ENCODE measurements at regions not wholly inside any gene's neighbourhood (a gene's known extent, or its start where the extent isn't known, plus 50 kb on each side); places are given as distances from the start of the nearest gene placed in this dataset.

- no peaks in the 10 kb centered on the region for H3K36me3 ChIP-seq (ENCODE audit: control insufficient read depth in 2 of 2, insufficient read depth in 2 of 2, low read length in 1 of 2)
- WGBS, 2 donors = 75 to 84% methylated on average over 5 to 7 of the region's 7 CpGs
Measured at GRCh38 chr1:30399026-30399425, 324.4 kb downstream of the MATN1 start.

GRCh38 chr1:30397576-30397975 lies 325.8 kb downstream of the MATN1 start:
- no peaks in the 10 kb centered on the region for H3K4me1 ChIP-seq (ENCODE audit: control insufficient read depth in 2 of 2, insufficient read depth in 2 of 2, low read length in 1 of 2)
- WGBS, 2 donors = 84 to 89% methylated on average over 6 of the region's 6 CpGs
- no peaks in the 10 kb centered on the region for H3K27me3 ChIP-seq (ENCODE audit: control insufficient read depth in 1 of 2, insufficient read depth in 2 of 2, low read length in 2 of 2)
- no peak overlapping the region for H3K27ac ChIP-seq (ENCODE audit: low read depth in 2 of 2, low read length in 1 of 2)
- no peaks in the 10 kb centered on the region for H3K36me3 ChIP-seq (ENCODE audit: control insufficient read depth in 2 of 2, insufficient read depth in 2 of 2, low read length in 1 of 2)
- H3K9me3 ChIP-seq (ENCODE audit: control insufficient read depth in 2 of 2, insufficient read depth in 1 of 2, low read depth in 1 of 2, low read length in 1 of 2) = no peaks in the 10 kb centered on the region
- H3K4me3 ChIP-seq (ENCODE audit: low read depth in 1 of 2, low read length in 2 of 2) = no peak overlapping the region

More at GRCh38 chr1:30399026-30399425, 324.4 kb downstream of the MATN1 start:
- H3K9me3 ChIP-seq (ENCODE audit: control insufficient read depth in 2 of 2, insufficient read depth in 1 of 2, low read depth in 1 of 2, low read length in 1 of 2) = no peaks in the 10 kb centered on the region
- no peak overlapping the region for H3K27ac ChIP-seq (ENCODE audit: low read depth in 2 of 2, low read length in 1 of 2)
- H3K27me3 ChIP-seq (ENCODE audit: control insufficient read depth in 1 of 2, insufficient read depth in 2 of 2, low read length in 2 of 2) = no peaks in the 10 kb centered on the region
- no peak overlapping the region for H3K4me3 ChIP-seq (ENCODE audit: low read depth in 1 of 2, low read length in 2 of 2)
- no peaks in the 10 kb centered on the region for H3K4me1 ChIP-seq (ENCODE audit: control insufficient read depth in 2 of 2, insufficient read depth in 2 of 2, low read length in 1 of 2)

- Histone ChIP-seq H3K4me1 (ENCODE audit: control insufficient read depth in 2 of 2, insufficient read depth in 2 of 2, low read length in 1 of 2) (no peaks in the 10 kb centered on the region), H3K27me3 (ENCODE audit: control insufficient read depth in 1 of 2, insufficient read depth in 2 of 2, low read length in 2 of 2) (no peaks in the 10 kb centered on the region), H3K36me3 (ENCODE audit: control insufficient read depth in 2 of 2, insufficient read depth in 2 of 2, low read length in 1 of 2) (no peaks in the 10 kb centered on the region), H3K9me3 (ENCODE audit: control insufficient read depth in 2 of 2, insufficient read depth in 1 of 2, low read depth in 1 of 2, low read length in 1 of 2) (no peaks in the 10 kb centered on the region), H3K27ac (ENCODE audit: low read depth in 2 of 2, low read length in 1 of 2) (no peak overlapping the region), H3K4me3 (ENCODE audit: low read depth in 1 of 2, low read length in 2 of 2) (no peak overlapping the region)
- WGBS, 2 donors = 92 to 96% methylated on average over 2 of the region's 2 CpGs
Measured at GRCh38 chr1:30395631-30396030, 327.8 kb downstream of the MATN1 start.

GRCh38 chr1:30388386-30388785 lies 335.0 kb downstream of the MATN1 start:
- no peaks in the 10 kb centered on the region for H3K27me3 ChIP-seq (ENCODE audit: control insufficient read depth in 1 of 2, insufficient read depth in 2 of 2, low read length in 2 of 2)
- no peak overlapping the region for H3K27ac ChIP-seq (ENCODE audit: low read depth in 2 of 2, low read length in 1 of 2)
- H3K4me1 ChIP-seq (ENCODE audit: control insufficient read depth in 2 of 2, insufficient read depth in 2 of 2, low read length in 1 of 2) = no peaks in the 10 kb centered on the region
- H3K4me3 ChIP-seq (ENCODE audit: low read depth in 1 of 2, low read length in 2 of 2) = no peak overlapping the region
- no peaks in the 10 kb centered on the region for H3K36me3 ChIP-seq (ENCODE audit: control insufficient read depth in 2 of 2, insufficient read depth in 2 of 2, low read length in 1 of 2)
- H3K9me3 ChIP-seq (ENCODE audit: control insufficient read depth in 2 of 2, insufficient read depth in 1 of 2, low read depth in 1 of 2, low read length in 1 of 2) = no peaks in the 10 kb centered on the region
- 71 to 79% methylated on average over 4 of the region's 4 CpGs for WGBS, 2 donors

GRCh38 chr1:30386156-30386926 lies 337.0 kb downstream of the MATN1 start:
- Histone ChIP-seq H3K27ac (ENCODE audit: low read depth in 2 of 2, low read length in 1 of 2) (no peak overlapping the region), H3K4me3 (ENCODE audit: low read depth in 1 of 2, low read length in 2 of 2) (no peak overlapping the region), H3K27me3 (ENCODE audit: control insufficient read depth in 1 of 2, insufficient read depth in 2 of 2, low read length in 2 of 2) (no peaks in the 10 kb centered on the region), H3K36me3 (ENCODE audit: control insufficient read depth in 2 of 2, insufficient read depth in 2 of 2, low read length in 1 of 2) (no peaks in the 10 kb centered on the region), H3K9me3 (ENCODE audit: control insufficient read depth in 2 of 2, insufficient read depth in 1 of 2, low read depth in 1 of 2, low read length in 1 of 2) (no peaks in the 10 kb centered on the region), H3K4me1 (ENCODE audit: control insufficient read depth in 2 of 2, insufficient read depth in 2 of 2, low read length in 1 of 2) (no peaks in the 10 kb centered on the region)
- WGBS, 2 donors = 56 to 65% methylated on average over 14 to 17 of the region's 17 CpGs

GRCh38 chr1:30385246-30385995 lies 338.0 kb downstream of the MATN1 start:
- H3K27me3 ChIP-seq (ENCODE audit: control insufficient read depth in 1 of 2, insufficient read depth in 2 of 2, low read length in 2 of 2) = no peaks in the 10 kb centered on the region
- no peak overlapping the region for H3K4me3 ChIP-seq (ENCODE audit: low read depth in 1 of 2, low read length in 2 of 2)
- WGBS, 2 donors = 73 to 75% methylated on average over 17 of the region's 17 CpGs
- H3K4me1 ChIP-seq (ENCODE audit: control insufficient read depth in 2 of 2, insufficient read depth in 2 of 2, low read length in 1 of 2) = no peaks in the 10 kb centered on the region
- no peaks in the 10 kb centered on the region for H3K36me3 ChIP-seq (ENCODE audit: control insufficient read depth in 2 of 2, insufficient read depth in 2 of 2, low read length in 1 of 2)
- no peak overlapping the region for H3K27ac ChIP-seq (ENCODE audit: low read depth in 2 of 2, low read length in 1 of 2)
- H3K9me3 ChIP-seq (ENCODE audit: control insufficient read depth in 2 of 2, insufficient read depth in 1 of 2, low read depth in 1 of 2, low read length in 1 of 2) = no peaks in the 10 kb centered on the region

- Histone ChIP-seq H3K36me3 (ENCODE audit: control insufficient read depth in 2 of 2, insufficient read depth in 2 of 2, low read length in 1 of 2) (no peaks in the 10 kb centered on the region), H3K4me3 (ENCODE audit: low read depth in 1 of 2, low read length in 2 of 2) (no peak overlapping the region), H3K9me3 (ENCODE audit: control insufficient read depth in 2 of 2, insufficient read depth in 1 of 2, low read depth in 1 of 2, low read length in 1 of 2) (no peaks in the 10 kb centered on the region), H3K4me1 (ENCODE audit: control insufficient read depth in 2 of 2, insufficient read depth in 2 of 2, low read length in 1 of 2) (peaks cover 0 to 5% of the 10 kb centered on the region in 2 donors), H3K27me3 (ENCODE audit: control insufficient read depth in 1 of 2, insufficient read depth in 2 of 2, low read length in 2 of 2) (no peaks in the 10 kb centered on the region), H3K27ac (ENCODE audit: low read depth in 2 of 2, low read length in 1 of 2) (no peak overlapping the region)
- WGBS, 2 donors = 46 to 58% methylated on average over 6 to 10 of the region's 10 CpGs
Measured at GRCh38 chr1:30384286-30385245, 338.8 kb downstream of the MATN1 start.

GRCh38 chr1:30383221-30383711 lies 340.1 kb downstream of the MATN1 start:
- Histone ChIP-seq H3K4me1 (ENCODE audit: control insufficient read depth in 2 of 2, insufficient read depth in 2 of 2, low read length in 1 of 2) (peaks cover 0 to 5% of the 10 kb centered on the region in 2 donors), H3K4me3 (ENCODE audit: low read depth in 1 of 2, low read length in 2 of 2) (no peak overlapping the region), H3K36me3 (ENCODE audit: control insufficient read depth in 2 of 2, insufficient read depth in 2 of 2, low read length in 1 of 2) (no peaks in the 10 kb centered on the region), H3K27me3 (ENCODE audit: control insufficient read depth in 1 of 2, insufficient read depth in 2 of 2, low read length in 2 of 2) (no peaks in the 10 kb centered on the region), H3K27ac (ENCODE audit: low read depth in 2 of 2, low read length in 1 of 2) (no peak overlapping the region), H3K9me3 (ENCODE audit: control insufficient read depth in 2 of 2, insufficient read depth in 1 of 2, low read depth in 1 of 2, low read length in 1 of 2) (no peaks in the 10 kb centered on the region)
- 53 to 60% methylated on average over 12 of the region's 12 CpGs for WGBS, 2 donors

GRCh38 chr1:30382496-30382895 lies 340.9 kb downstream of the MATN1 start:
- WGBS, 2 donors = 46 to 85% methylated on average over 2 of the region's 2 CpGs
- no peak overlapping the region for H3K4me3 ChIP-seq (ENCODE audit: low read depth in 1 of 2, low read length in 2 of 2)
- H3K27me3 ChIP-seq (ENCODE audit: control insufficient read depth in 1 of 2, insufficient read depth in 2 of 2, low read length in 2 of 2) = no peaks in the 10 kb centered on the region
- H3K9me3 ChIP-seq (ENCODE audit: control insufficient read depth in 2 of 2, insufficient read depth in 1 of 2, low read depth in 1 of 2, low read length in 1 of 2) = no peaks in the 10 kb centered on the region
- H3K27ac ChIP-seq (ENCODE audit: low read depth in 2 of 2, low read length in 1 of 2) = no peak overlapping the region
- H3K36me3 ChIP-seq (ENCODE audit: control insufficient read depth in 2 of 2, insufficient read depth in 2 of 2, low read length in 1 of 2) = no peaks in the 10 kb centered on the region
- H3K4me1 ChIP-seq (ENCODE audit: control insufficient read depth in 2 of 2, insufficient read depth in 2 of 2, low read length in 1 of 2) = peaks cover 0 to 5% of the 10 kb centered on the region in 2 donors

All from esophagus (tissue), 2 donors.